SK-N-SH (cell line): ENCODE measurements at regions not wholly inside any gene's neighbourhood (a gene's known extent, or its start where the extent isn't known, plus 50 kb on each side); places are given as distances from the start of the nearest gene placed in this dataset.

Experiments used
- CTCF ChIA-PET: fragments of 300-600, 350-600 bp; formaldehyde crosslinking; extraction: SDS; loops from one replicate; lab custom pipeline; 2021; lab: Yijun Ruan, JAX
- POLR2A ChIA-PET: fragments of 350-600 bp; sonication (Branson Sonifier 250); formaldehyde crosslinking; extraction: SDS; loops from one replicate; lab custom pipeline; 2020; ENCODE audit warnings: antibody characterized with exemption, inconsistent platforms; lab: Yijun Ruan, JAX
- DNase-seq: peaks from one replicate; pipeline ENCODE4 v3.0.0; 2012
- H2AFZ ChIP-seq: fragments of 200-600 bp; sonication (generic); 2 replicates; pipeline ENCODE4 v1.8.1; 2016; ENCODE audit warnings: antibody characterized with exemption, mild to moderate bottlenecking, low read depth
- H3F3A ChIP-seq: fragments of 200-600 bp; sonication (generic); replicated peaks from 2 replicates; pipeline ENCODE3; 2016; ENCODE audit warnings: antibody characterized with exemption, mild to moderate bottlenecking; ENCODE audit not compliant: insufficient read depth
- H3K27ac ChIP-seq, 2 experiments: fragments of 200-500 bp in 1 of 2; fragments of 200-600 bp in 1 of 2; sonication (Bioruptor generic) in 1 of 2; sonication (generic), shearing (Covaris generic) in 1 of 2; 2 replicates each; pipeline versions ENCODE4 v1.5.1 to v1.6.1; 2014 to 2016; ENCODE audit warnings: low read depth in 2 of 2, inconsistent platforms in 1 of 2, low read length in 1 of 2, mild to moderate bottlenecking in 1 of 2, mixed read lengths in 1 of 2
- H3K27me3 ChIP-seq: fragments of 200-600 bp; sonication (generic), shearing (Covaris generic); 2 replicates; pipeline ENCODE4 v1.6.1; 2016; ENCODE audit warnings: mixed run types; ENCODE audit not compliant: insufficient read depth
- H3K36me3 ChIP-seq, 2 experiments: fragments of 200-500 bp in 1 of 2; fragments of 200-600 bp in 1 of 2; sonication (Bioruptor generic) in 1 of 2; sonication (generic) in 1 of 2; replicated peaks in 1 of 2; 2 replicates each; pipeline versions ENCODE3 to v1.5.1; 2014 to 2016; ENCODE audit warnings: low read length in 1 of 2, mild to moderate bottlenecking in 1 of 2; ENCODE audit not compliant: insufficient read depth in 2 of 2, control insufficient read depth in 1 of 2
- H3K4me1 ChIP-seq, 2 experiments: fragments of 200-500 bp in 1 of 2; fragments of 200-600 bp in 1 of 2; sonication (Bioruptor generic) in 1 of 2; sonication (generic), shearing (Covaris generic) in 1 of 2; 2 replicates each; pipeline versions ENCODE4 v1.5.1 to v1.6.1; 2014 to 2016; ENCODE audit warnings: low read depth in 1 of 2, low read length in 1 of 2, mixed run types in 1 of 2; ENCODE audit not compliant: insufficient read depth in 2 of 2, control insufficient read depth in 1 of 2
- H3K4me2 ChIP-seq: fragments of 200-600 bp; sonication (generic), shearing (Covaris generic); 2 replicates; pipeline ENCODE4 v1.6.1; 2017; ENCODE audit warnings: mixed run types
- H3K4me3 ChIP-seq, 2 experiments: fragments of 200-500 bp in 1 of 2; fragments of 200-600 bp in 1 of 2; sonication (Bioruptor generic) in 1 of 2; sonication (generic), shearing (Covaris generic) in 1 of 2; 2 replicates each; pipeline versions ENCODE4 v1.5.1 to v1.8.1; 2014 to 2016; ENCODE audit warnings: low read depth in 2 of 2, inconsistent platforms in 1 of 2, low read length in 1 of 2, mild to moderate bottlenecking in 1 of 2, mixed read lengths in 1 of 2, moderate library complexity in 1 of 2
- H3K79me2 ChIP-seq: fragments of 200-600 bp; sonication (generic); 2 replicates; pipeline ENCODE4 v1.8.1; 2017; ENCODE audit warnings: mild to moderate bottlenecking; ENCODE audit not compliant: insufficient read depth
- H3K9ac ChIP-seq: fragments of 200-600 bp; sonication (generic); 2 replicates; pipeline ENCODE4 v1.6.1; 2017; ENCODE audit warnings: mixed run types
- H3K9me2 ChIP-seq: fragments of 200-600 bp; sonication (generic); 2 replicates; pipeline ENCODE4 v1.6.1; 2017; ENCODE audit warnings: mixed run types
- H3K9me3 ChIP-seq: fragments of 200-600 bp; sonication (generic); 2 replicates; pipeline ENCODE4 v1.6.1; 2017; ENCODE audit warnings: mixed run types, mild to moderate bottlenecking, moderate library complexity
- H4K20me1 ChIP-seq: fragments of 200-600 bp; sonication (generic); 2 replicates; pipeline ENCODE4 v1.6.1; 2017; ENCODE audit warnings: mild to moderate bottlenecking, mixed run types; ENCODE audit not compliant: insufficient read depth
- NFIC ChIP-seq: IDR thresholded peaks from 2 replicates; pipeline ENCODE4 v1.4.0; 2012; ENCODE audit warnings: borderline replicate concordance
- RFX5 ChIP-seq: IDR thresholded peaks from 2 replicates; pipeline ENCODE4 v1.6.1; 2012; ENCODE audit warnings: mild to moderate bottlenecking, improper control_type of control experiment, low read length
- SIN3A ChIP-seq: IDR thresholded peaks from 2 replicates; pipeline ENCODE4 v1.6.1; 2012; ENCODE audit warnings: low read depth, mild to moderate bottlenecking, low read length, moderate library complexity, borderline replicate concordance
- SMC3 ChIP-seq: IDR thresholded peaks from 2 replicates; pipeline ENCODE4 v1.6.1; 2012; ENCODE audit warnings: low read depth, low read length, improper control_type of control experiment
- TAF1 ChIP-seq: IDR thresholded peaks from 2 replicates; pipeline ENCODE4 v1.6.1; 2012; ENCODE audit warnings: low read depth, mild to moderate bottlenecking, low read length, moderate library complexity, borderline replicate concordance
- TCF12 ChIP-seq: IDR thresholded peaks from 2 replicates; pipeline ENCODE4 v1.4.0; 2012
- TF ChIP-seq, protein P1 (sequence below): IDR thresholded peaks from 2 replicates; pipeline ENCODE4 v1.6.1; 2012; ENCODE audit warnings: mild to moderate bottlenecking, low read depth, low read length, moderate library complexity
- TF ChIP-seq, protein P2 (sequence below): IDR thresholded peaks from 2 replicates; pipeline ENCODE4 v1.4.0; 2012; ENCODE audit warnings: low read depth, borderline replicate concordance
- TF ChIP-seq, protein P3 (sequence below): IDR thresholded peaks from 2 replicates; pipeline ENCODE4; 2012

DNA sequence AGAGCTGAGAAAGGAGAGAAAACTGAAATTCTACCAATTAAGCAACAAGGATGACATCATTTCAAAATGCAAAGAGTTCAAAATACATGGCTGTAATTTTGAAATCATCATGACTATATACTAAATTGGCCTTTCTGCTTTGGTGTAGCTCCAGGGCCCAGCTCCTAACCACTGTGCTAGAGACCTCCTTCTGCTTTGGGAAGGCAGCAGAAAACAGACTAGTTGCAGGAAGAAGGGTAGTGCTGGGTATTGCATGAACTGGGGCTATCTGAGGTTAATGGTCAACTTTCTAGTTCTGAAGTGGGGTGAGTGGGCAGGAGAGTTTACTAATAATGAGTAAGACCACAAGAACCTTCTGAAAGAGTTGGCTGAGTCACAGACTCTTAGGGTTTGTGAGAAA lies 66.2 kb downstream of the PTGER2 start:
- no peak overlapping the region for H3K9ac ChIP-seq
- H3K4me3 ChIP-seq, result no peak overlapping the region
- H3F3A ChIP-seq, result no peaks in the 10 kb centered on the region
- no peaks in the 10 kb centered on the region for H4K20me1 ChIP-seq
- H3K9me3 ChIP-seq, result no peaks in the 10 kb centered on the region
- no peak overlapping the region for H3K4me2 ChIP-seq
- no peaks in the 10 kb centered on the region for H3K9me2 ChIP-seq
- no peak for DNase-seq
- H3K27ac ChIP-seq, result no peak overlapping the region
- H2AFZ ChIP-seq, result no peak overlapping the region
- H3K36me3 ChIP-seq, result no peaks in the 10 kb centered on the region
- POLR2A ChIA-PET, result no interaction called here
- H3K4me1 ChIP-seq, result no peaks in the 10 kb centered on the region
- TF ChIP-seq SMC3, result no peak
- TF ChIP-seq, protein P1, sequence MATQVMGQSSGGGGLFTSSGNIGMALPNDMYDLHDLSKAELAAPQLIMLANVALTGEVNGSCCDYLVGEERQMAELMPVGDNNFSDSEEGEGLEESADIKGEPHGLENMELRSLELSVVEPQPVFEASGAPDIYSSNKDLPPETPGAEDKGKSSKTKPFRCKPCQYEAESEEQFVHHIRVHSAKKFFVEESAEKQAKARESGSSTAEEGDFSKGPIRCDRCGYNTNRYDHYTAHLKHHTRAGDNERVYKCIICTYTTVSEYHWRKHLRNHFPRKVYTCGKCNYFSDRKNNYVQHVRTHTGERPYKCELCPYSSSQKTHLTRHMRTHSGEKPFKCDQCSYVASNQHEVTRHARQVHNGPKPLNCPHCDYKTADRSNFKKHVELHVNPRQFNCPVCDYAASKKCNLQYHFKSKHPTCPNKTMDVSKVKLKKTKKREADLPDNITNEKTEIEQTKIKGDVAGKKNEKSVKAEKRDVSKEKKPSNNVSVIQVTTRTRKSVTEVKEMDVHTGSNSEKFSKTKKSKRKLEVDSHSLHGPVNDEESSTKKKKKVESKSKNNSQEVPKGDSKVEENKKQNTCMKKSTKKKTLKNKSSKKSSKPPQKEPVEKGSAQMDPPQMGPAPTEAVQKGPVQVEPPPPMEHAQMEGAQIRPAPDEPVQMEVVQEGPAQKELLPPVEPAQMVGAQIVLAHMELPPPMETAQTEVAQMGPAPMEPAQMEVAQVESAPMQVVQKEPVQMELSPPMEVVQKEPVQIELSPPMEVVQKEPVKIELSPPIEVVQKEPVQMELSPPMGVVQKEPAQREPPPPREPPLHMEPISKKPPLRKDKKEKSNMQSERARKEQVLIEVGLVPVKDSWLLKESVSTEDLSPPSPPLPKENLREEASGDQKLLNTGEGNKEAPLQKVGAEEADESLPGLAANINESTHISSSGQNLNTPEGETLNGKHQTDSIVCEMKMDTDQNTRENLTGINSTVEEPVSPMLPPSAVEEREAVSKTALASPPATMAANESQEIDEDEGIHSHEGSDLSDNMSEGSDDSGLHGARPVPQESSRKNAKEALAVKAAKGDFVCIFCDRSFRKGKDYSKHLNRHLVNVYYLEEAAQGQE, result no peak
- TF ChIP-seq RFX5, result no peak
- TF ChIP-seq, protein P2, sequence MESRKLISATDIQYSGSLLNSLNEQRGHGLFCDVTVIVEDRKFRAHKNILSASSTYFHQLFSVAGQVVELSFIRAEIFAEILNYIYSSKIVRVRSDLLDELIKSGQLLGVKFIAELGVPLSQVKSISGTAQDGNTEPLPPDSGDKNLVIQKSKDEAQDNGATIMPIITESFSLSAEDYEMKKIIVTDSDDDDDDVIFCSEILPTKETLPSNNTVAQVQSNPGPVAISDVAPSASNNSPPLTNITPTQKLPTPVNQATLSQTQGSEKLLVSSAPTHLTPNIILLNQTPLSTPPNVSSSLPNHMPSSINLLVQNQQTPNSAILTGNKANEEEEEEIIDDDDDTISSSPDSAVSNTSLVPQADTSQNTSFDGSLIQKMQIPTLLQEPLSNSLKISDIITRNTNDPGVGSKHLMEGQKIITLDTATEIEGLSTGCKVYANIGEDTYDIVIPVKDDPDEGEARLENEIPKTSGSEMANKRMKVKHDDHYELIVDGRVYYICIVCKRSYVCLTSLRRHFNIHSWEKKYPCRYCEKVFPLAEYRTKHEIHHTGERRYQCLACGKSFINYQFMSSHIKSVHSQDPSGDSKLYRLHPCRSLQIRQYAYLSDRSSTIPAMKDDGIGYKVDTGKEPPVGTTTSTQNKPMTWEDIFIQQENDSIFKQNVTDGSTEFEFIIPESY, result no peak
- TF ChIP-seq TAF1, result no peak
- TF ChIP-seq NFIC, result no peak
- TF ChIP-seq SIN3A, result no peak
- TF ChIP-seq, protein P3, sequence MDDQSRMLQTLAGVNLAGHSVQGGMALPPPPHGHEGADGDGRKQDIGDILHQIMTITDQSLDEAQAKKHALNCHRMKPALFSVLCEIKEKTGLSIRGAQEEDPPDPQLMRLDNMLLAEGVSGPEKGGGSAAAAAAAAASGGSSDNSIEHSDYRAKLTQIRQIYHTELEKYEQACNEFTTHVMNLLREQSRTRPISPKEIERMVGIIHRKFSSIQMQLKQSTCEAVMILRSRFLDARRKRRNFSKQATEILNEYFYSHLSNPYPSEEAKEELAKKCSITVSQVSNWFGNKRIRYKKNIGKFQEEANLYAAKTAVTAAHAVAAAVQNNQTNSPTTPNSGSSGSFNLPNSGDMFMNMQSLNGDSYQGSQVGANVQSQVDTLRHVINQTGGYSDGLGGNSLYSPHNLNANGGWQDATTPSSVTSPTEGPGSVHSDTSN, result no peak
- TF ChIP-seq TCF12, result no peak
- H3K27me3 ChIP-seq, result no peaks in the 10 kb centered on the region
- CTCF ChIA-PET, result interaction anchor here (0.6 kb wide), 1 partner anchor 14 kb away, joined by 3 read pairs; no protein-coding TSS in a partner anchor
- no peaks in the 10 kb centered on the region for H3K79me2 ChIP-seq
